ENCODE measurements at regions not wholly inside any gene's neighbourhood (a gene's known extent, or its start where the extent isn't known, plus 50 kb on each side); places are given as distances from the start of the nearest gene placed in this dataset.

DNA sequence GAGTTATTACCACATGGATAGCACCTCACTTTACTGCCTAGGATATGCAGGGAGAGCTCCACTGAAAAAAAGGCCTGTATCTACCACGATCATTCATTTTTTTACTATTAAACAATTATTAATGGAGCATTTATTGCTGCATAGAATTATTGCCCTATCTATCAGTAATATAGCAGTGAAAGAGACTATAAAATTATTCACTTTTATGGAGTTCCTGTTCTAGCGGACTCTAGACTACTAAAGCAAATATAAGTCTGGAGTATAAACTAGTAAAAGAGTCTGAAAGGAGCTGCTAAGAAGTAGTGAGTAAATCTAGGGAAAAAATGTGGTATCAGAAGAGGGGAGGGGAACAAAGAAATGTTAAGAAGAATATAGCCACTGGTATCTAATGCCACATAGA, 150.4 kb upstream of the CYLC2 start:
- Mint-ChIP-seq H3K27me3 (ENCODE audit: insufficient read depth, low read depth) (no peaks in the 10 kb centered on the region), H3K4me3 (no peak overlapping the region), H3K27ac (no peak overlapping the region), H3K9me3 (peaks cover 7% of the 10 kb centered on the region), H3K4me1 (no peaks in the 10 kb centered on the region), H3K36me3 (no peaks in the 10 kb centered on the region)
- H2AFZ ChIP-seq (replicated peaks): no peak overlapping the region
- no peaks in the 10 kb centered on the region for H3F3A ChIP-seq (ENCODE audit: low read depth)
- no peaks in the 10 kb centered on the region for H3K4me1 ChIP-seq
- no peaks in the 10 kb centered on the region for H3K79me2 ChIP-seq (ENCODE audit: low read depth)
- H3K27me3 ChIP-seq: no peaks in the 10 kb centered on the region
- TF ChIP-seq EZH2 (IDR thresholded peaks at IDR 0.05): no peak
- TF ChIP-seq, protein P1, sequence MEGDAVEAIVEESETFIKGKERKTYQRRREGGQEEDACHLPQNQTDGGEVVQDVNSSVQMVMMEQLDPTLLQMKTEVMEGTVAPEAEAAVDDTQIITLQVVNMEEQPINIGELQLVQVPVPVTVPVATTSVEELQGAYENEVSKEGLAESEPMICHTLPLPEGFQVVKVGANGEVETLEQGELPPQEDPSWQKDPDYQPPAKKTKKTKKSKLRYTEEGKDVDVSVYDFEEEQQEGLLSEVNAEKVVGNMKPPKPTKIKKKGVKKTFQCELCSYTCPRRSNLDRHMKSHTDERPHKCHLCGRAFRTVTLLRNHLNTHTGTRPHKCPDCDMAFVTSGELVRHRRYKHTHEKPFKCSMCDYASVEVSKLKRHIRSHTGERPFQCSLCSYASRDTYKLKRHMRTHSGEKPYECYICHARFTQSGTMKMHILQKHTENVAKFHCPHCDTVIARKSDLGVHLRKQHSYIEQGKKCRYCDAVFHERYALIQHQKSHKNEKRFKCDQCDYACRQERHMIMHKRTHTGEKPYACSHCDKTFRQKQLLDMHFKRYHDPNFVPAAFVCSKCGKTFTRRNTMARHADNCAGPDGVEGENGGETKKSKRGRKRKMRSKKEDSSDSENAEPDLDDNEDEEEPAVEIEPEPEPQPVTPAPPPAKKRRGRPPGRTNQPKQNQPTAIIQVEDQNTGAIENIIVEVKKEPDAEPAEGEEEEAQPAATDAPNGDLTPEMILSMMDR (IDR thresholded peaks at IDR 0.05): no peak
- TF ChIP-seq EZH2phosphoT487 (IDR thresholded peaks at IDR 0.05): no peak
- H3K27ac ChIP-seq: no peak overlapping the region
- no peaks in the 10 kb centered on the region for H3K9me3 ChIP-seq (ENCODE audit: low read depth)
- no peak overlapping the region for H3K9ac ChIP-seq
- no peaks in the 10 kb centered on the region for H3K36me3 ChIP-seq
- no peaks in the 10 kb centered on the region for H4K20me1 ChIP-seq (ENCODE audit: low read depth)
- H3K4me3 ChIP-seq: no peak overlapping the region
- no peak overlapping the region for H3K4me2 ChIP-seq
- DNase-seq (ENCODE audit: low spot score): no peak

DNA sequence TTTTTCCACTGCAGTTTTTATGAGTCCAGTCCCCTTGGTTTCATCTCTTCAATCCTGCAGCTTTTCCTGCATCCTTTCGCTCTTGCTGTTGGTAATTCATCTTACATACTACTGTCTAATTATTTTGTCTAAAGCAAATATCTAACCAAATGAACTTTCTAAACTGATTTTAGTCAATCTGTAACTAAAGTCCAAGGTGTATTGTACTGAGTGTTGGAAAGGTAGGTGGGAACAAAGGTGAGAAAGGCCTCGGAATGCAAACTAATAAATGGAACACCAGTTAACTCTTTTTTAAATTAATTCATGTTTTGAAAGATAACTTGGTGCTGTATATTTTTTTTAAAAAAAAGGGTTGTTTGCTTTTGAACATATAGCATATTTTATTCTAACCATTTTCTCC, 152.7 kb upstream of the CYLC2 start:
- Histone ChIP-seq H3K4me1 (no peaks in the 10 kb centered on the region), H3K79me2 (ENCODE audit: low read depth) (no peaks in the 10 kb centered on the region), H4K20me1 (ENCODE audit: low read depth) (no peaks in the 10 kb centered on the region), H3K9me3 (ENCODE audit: low read depth) (no peaks in the 10 kb centered on the region), H3K9ac (no peak overlapping the region), H3K4me2 (no peak overlapping the region), H2AFZ (replicated peaks) (no peak overlapping the region), H3K27me3 (no peaks in the 10 kb centered on the region), H3K36me3 (no peaks in the 10 kb centered on the region), H3K27ac (no peak overlapping the region), H3K4me3 (no peak overlapping the region), H3F3A (ENCODE audit: low read depth) (no peaks in the 10 kb centered on the region)
- no peaks in the 10 kb centered on the region for H3K36me3 Mint-ChIP-seq
- no peak for DNase-seq (ENCODE audit: low spot score)
- H3K4me3 Mint-ChIP-seq: no peak overlapping the region
- TF ChIP-seq EZH2phosphoT487 (IDR thresholded peaks at IDR 0.05): no peak
- no peak for TF ChIP-seq EZH2 (IDR thresholded peaks at IDR 0.05)
- TF ChIP-seq, protein P1 (IDR thresholded peaks at IDR 0.05): no peak
- no peaks in the 10 kb centered on the region for H3K4me1 Mint-ChIP-seq
- H3K27ac Mint-ChIP-seq: no peak overlapping the region
- H3K9me3 Mint-ChIP-seq: peaks cover 6% of the 10 kb centered on the region
- H3K27me3 Mint-ChIP-seq (ENCODE audit: insufficient read depth, low read depth): no peaks in the 10 kb centered on the region

DNA sequence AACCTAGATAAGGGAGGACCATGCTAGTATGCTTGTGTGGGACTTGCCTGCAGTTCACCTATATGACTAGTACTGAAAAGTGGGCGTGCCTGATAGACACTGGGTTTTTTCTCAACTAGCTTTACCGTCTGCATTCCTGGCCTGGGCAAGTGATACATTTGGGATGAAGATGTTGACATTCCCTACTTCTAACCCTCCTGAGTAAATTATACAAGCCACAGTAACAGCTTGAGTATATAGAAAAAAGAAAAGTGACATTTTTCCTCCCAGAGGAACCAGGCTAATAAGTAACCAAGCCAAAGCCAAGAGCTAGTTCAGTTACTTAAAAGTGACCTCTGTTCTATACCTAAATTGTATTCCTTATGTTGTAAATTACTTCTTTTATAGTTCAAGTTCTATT, 153.8 kb upstream of the CYLC2 start:
- Histone ChIP-seq H4K20me1 (ENCODE audit: low read depth) (no peaks in the 10 kb centered on the region), H3K36me3 (no peaks in the 10 kb centered on the region), H3K27ac (no peak overlapping the region), H3K4me1 (no peaks in the 10 kb centered on the region), H3K9ac (no peak overlapping the region), H3F3A (ENCODE audit: low read depth) (no peaks in the 10 kb centered on the region), H3K79me2 (ENCODE audit: low read depth) (no peaks in the 10 kb centered on the region), H3K4me2 (no peak overlapping the region), H2AFZ (replicated peaks) (no peak overlapping the region), H3K4me3 (no peak overlapping the region), H3K9me3 (ENCODE audit: low read depth) (no peaks in the 10 kb centered on the region), H3K27me3 (no peaks in the 10 kb centered on the region)
- H3K4me3 Mint-ChIP-seq: no peak overlapping the region
- TF ChIP-seq EZH2phosphoT487 (IDR thresholded peaks at IDR 0.05) (no peak), EZH2 (IDR thresholded peaks at IDR 0.05) (no peak)
- TF ChIP-seq, protein P1 (IDR thresholded peaks at IDR 0.05): no peak
- H3K36me3 Mint-ChIP-seq: no peaks in the 10 kb centered on the region
- no peak overlapping the region for H3K27ac Mint-ChIP-seq
- H3K27me3 Mint-ChIP-seq (ENCODE audit: insufficient read depth, low read depth): no peaks in the 10 kb centered on the region
- H3K4me1 Mint-ChIP-seq: no peaks in the 10 kb centered on the region
- no peak for DNase-seq (ENCODE audit: low spot score)
- no peaks in the 10 kb centered on the region for H3K9me3 Mint-ChIP-seq

DNA sequence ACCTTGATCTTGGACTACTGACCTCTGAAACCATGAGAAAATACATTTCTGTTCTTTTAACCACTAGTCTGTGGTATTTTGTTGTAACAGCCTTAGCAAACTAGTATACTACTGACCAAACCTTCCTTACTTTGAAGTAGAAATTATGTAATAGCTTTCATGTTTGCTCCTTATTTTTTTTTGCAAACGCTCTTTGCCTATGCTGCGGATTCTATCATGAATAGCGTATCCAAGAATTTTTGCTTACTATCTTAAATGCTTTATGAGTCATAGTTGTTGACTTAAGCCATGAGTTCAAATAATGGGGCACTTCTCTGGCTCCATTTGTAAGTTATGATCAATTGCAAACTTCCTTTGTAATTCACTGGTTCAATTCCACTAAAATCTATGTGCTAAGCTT, 154.8 kb upstream of the CYLC2 start:
- Histone ChIP-seq H3F3A (ENCODE audit: low read depth) (no peaks in the 10 kb centered on the region), H3K4me2 (no peak overlapping the region), H2AFZ (replicated peaks) (no peak overlapping the region), H4K20me1 (ENCODE audit: low read depth) (no peaks in the 10 kb centered on the region), H3K36me3 (no peaks in the 10 kb centered on the region), H3K4me1 (no peaks in the 10 kb centered on the region), H3K27ac (no peak overlapping the region), H3K27me3 (no peaks in the 10 kb centered on the region), H3K4me3 (no peak overlapping the region), H3K9me3 (ENCODE audit: low read depth) (no peaks in the 10 kb centered on the region), H3K79me2 (ENCODE audit: low read depth) (no peaks in the 10 kb centered on the region), H3K9ac (no peak overlapping the region)
- Mint-ChIP-seq H3K27me3 (ENCODE audit: insufficient read depth, low read depth) (no peaks in the 10 kb centered on the region), H3K27ac (no peak overlapping the region), H3K9me3 (no peaks in the 10 kb centered on the region), H3K4me1 (no peaks in the 10 kb centered on the region), H3K4me3 (no peak overlapping the region), H3K36me3 (no peaks in the 10 kb centered on the region)
- DNase-seq (ENCODE audit: low spot score): no peak
- TF ChIP-seq EZH2 (IDR thresholded peaks at IDR 0.05) (no peak), EZH2phosphoT487 (IDR thresholded peaks at IDR 0.05) (no peak)
- TF ChIP-seq, protein P1 (IDR thresholded peaks at IDR 0.05): no peak

Data from neural progenitor cell (in vitro differentiated cells).